ENCODE measurements at regions not wholly inside any gene's neighbourhood (a gene's known extent, or its start where the extent isn't known, plus 50 kb on each side); places are given as distances from the start of the nearest gene placed in this dataset.

GRCh38 chr15:94930960-94931359, 699.6 kb downstream of the MCTP2 start:
- DNase-seq: no peak
- H3K27me3 ChIP-seq (ENCODE audit: control insufficient read depth, insufficient read depth, low read length): no peaks in the 10 kb centered on the region
- H3K4me3 ChIP-seq (ENCODE audit: insufficient read depth, low read depth, low read length): no peak overlapping the region
- H3K36me3 ChIP-seq (replicated peaks; ENCODE audit: control insufficient read depth, insufficient read depth, low read length): no peaks in the 10 kb centered on the region

- H3K4me3 ChIP-seq (ENCODE audit: insufficient read depth, low read depth, low read length): no peak overlapping the region
- H3K27me3 ChIP-seq (ENCODE audit: control insufficient read depth, insufficient read depth, low read length): no peaks in the 10 kb centered on the region
- H3K36me3 ChIP-seq (replicated peaks; ENCODE audit: control insufficient read depth, insufficient read depth, low read length): no peaks in the 10 kb centered on the region
- DNase-seq: no peak
These were observed 703.1 kb downstream of the MCTP2 start for GRCh38 chr15:94934440-94934839.

GRCh38 chr15:94937242-94937641, 705.9 kb downstream of the MCTP2 start:
- H3K27me3 ChIP-seq (ENCODE audit: control insufficient read depth, insufficient read depth, low read length): no peaks in the 10 kb centered on the region
- no peaks in the 10 kb centered on the region for H3K36me3 ChIP-seq (replicated peaks; ENCODE audit: control insufficient read depth, insufficient read depth, low read length)
- no peak overlapping the region for H3K4me3 ChIP-seq (ENCODE audit: insufficient read depth, low read depth, low read length)
- DNase-seq: no peak

GRCh38 chr15:94943888-94944287, 712.5 kb downstream of the MCTP2 start:
- Histone ChIP-seq H3K36me3 (replicated peaks; ENCODE audit: control insufficient read depth, insufficient read depth, low read length) (no peaks in the 10 kb centered on the region), H3K4me3 (ENCODE audit: insufficient read depth, low read depth, low read length) (no peak overlapping the region), H3K27me3 (ENCODE audit: control insufficient read depth, insufficient read depth, low read length) (no peaks in the 10 kb centered on the region)
- DNase-seq: no peak

GRCh38 chr15:94951538-94951937, 720.2 kb downstream of the MCTP2 start:
- Histone ChIP-seq H3K36me3 (replicated peaks; ENCODE audit: control insufficient read depth, insufficient read depth, low read length) (no peaks in the 10 kb centered on the region), H3K27me3 (ENCODE audit: control insufficient read depth, insufficient read depth, low read length) (no peaks in the 10 kb centered on the region), H3K4me3 (ENCODE audit: insufficient read depth, low read depth, low read length) (no peak overlapping the region)
- DNase-seq: no peak

GRCh38 chr15:94963953-94964352, 732.6 kb downstream of the MCTP2 start:
- Histone ChIP-seq H3K4me3 (ENCODE audit: insufficient read depth, low read depth, low read length) (no peak overlapping the region), H3K27me3 (ENCODE audit: control insufficient read depth, insufficient read depth, low read length) (no peaks in the 10 kb centered on the region), H3K36me3 (replicated peaks; ENCODE audit: control insufficient read depth, insufficient read depth, low read length) (no peaks in the 10 kb centered on the region)
- no peak for DNase-seq

- Histone ChIP-seq H3K36me3 (replicated peaks; ENCODE audit: control insufficient read depth, insufficient read depth, low read length) (no peaks in the 10 kb centered on the region), H3K27me3 (ENCODE audit: control insufficient read depth, insufficient read depth, low read length) (no peaks in the 10 kb centered on the region), H3K4me3 (ENCODE audit: insufficient read depth, low read depth, low read length) (no peak overlapping the region)
- DNase-seq: no peak
These were observed 734.2 kb downstream of the MCTP2 start for GRCh38 chr15:94965593-94965992.

- Histone ChIP-seq H3K27me3 (ENCODE audit: control insufficient read depth, insufficient read depth, low read length) (no peaks in the 10 kb centered on the region), H3K36me3 (replicated peaks; ENCODE audit: control insufficient read depth, insufficient read depth, low read length) (no peaks in the 10 kb centered on the region), H3K4me3 (ENCODE audit: insufficient read depth, low read depth, low read length) (no peak overlapping the region)
- no peak for DNase-seq
These were observed 736.8 kb downstream of the MCTP2 start for GRCh38 chr15:94968133-94968532.

DNA sequence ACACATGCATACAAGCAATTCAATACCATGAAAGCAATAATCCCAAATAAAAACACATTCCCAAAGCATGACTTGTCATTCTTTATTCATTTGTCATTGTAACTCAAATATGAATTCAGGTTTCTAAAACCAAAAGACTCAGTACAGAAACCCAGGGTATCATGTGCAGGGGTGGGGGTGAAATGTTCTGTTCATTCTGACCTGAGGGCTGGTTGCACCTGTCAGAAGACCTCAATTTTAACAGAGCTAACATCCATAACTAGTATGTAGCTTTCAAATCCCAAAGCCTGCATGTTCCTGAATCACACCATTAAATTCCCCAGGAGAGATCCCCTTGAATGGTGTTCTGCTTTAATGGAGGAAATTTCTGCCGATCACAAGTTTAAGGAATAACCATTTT, 738.7 kb downstream of the MCTP2 start:
- no peak overlapping the region for H3K4me3 ChIP-seq (ENCODE audit: insufficient read depth, low read depth, low read length)
- H3K36me3 ChIP-seq (replicated peaks; ENCODE audit: control insufficient read depth, insufficient read depth, low read length): no peaks in the 10 kb centered on the region
- H3K27me3 ChIP-seq (ENCODE audit: control insufficient read depth, insufficient read depth, low read length): no peaks in the 10 kb centered on the region
- no peak for DNase-seq

GRCh38 chr15:94970802-94971201, 739.4 kb downstream of the MCTP2 start:
- Histone ChIP-seq H3K4me3 (ENCODE audit: insufficient read depth, low read depth, low read length) (no peak overlapping the region), H3K27me3 (ENCODE audit: control insufficient read depth, insufficient read depth, low read length) (no peaks in the 10 kb centered on the region), H3K36me3 (replicated peaks; ENCODE audit: control insufficient read depth, insufficient read depth, low read length) (no peaks in the 10 kb centered on the region)
- no peak for DNase-seq

DNA sequence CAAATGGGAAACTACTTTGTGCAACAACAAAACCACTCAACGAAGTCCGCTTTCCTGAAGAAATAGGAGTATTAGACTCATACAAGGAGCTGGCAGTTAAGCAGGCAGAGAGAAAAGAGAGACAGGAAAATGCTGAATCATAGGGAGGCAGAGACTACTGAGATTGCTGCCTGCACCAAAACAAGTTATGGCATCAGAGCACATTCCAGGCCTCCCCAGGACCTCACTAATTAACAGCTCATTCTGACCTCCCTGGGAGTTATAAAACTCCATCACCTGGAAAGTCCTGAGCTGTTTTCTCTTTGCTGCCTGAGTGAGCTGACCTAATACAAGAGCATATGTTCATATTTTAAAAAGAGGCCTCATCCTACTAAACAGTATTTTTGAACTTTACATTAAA, 741.0 kb downstream of the MCTP2 start:
- Histone ChIP-seq H3K27me3 (ENCODE audit: control insufficient read depth, insufficient read depth, low read length) (no peaks in the 10 kb centered on the region), H3K36me3 (replicated peaks; ENCODE audit: control insufficient read depth, insufficient read depth, low read length) (no peaks in the 10 kb centered on the region), H3K4me3 (ENCODE audit: insufficient read depth, low read depth, low read length) (no peak overlapping the region)
- DNase-seq: peak; percentile 2

DNA sequence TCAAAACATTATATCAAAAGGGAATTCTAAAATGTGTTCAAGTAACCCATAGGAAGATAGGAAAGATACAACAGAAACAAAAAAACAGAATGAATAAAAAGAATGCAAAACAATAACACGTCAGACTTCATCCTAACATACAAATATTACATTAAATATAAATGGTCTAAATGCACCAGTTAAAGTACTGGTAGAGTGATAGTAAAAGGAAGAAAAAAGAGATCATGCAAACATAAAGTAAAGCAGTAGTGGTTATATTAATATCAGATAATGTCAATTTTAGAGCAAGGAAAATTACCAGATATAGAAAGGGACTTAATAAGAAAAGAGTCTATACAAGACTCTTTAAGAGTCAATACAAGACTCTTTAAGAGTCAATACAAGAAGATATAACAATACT, 755.7 kb downstream of the MCTP2 start:
- Histone ChIP-seq H3K27me3 (ENCODE audit: control insufficient read depth, insufficient read depth, low read length) (no peaks in the 10 kb centered on the region), H3K36me3 (replicated peaks; ENCODE audit: control insufficient read depth, insufficient read depth, low read length) (no peaks in the 10 kb centered on the region), H3K4me3 (ENCODE audit: insufficient read depth, low read depth, low read length) (no peak overlapping the region)
- no peak for DNase-seq

DNA sequence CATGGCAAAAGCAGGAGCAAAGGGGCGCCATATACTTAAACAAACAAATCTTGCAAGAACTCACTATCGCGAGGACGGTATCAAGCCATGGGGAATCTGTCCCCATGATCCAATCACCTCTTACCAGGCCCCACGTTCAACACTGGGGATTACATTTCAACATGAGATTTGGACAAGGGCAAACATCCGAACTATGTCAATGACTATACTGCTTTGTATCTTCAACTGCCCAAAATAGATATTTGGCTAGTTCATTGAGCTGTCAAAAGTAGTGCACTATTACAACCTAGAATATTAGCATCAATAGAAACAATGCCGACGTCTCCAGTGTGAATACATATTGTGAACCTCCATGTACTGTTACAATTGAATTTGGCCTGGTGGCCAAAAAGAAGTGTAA, 760.4 kb downstream of the MCTP2 start:
- no peak for DNase-seq
- H3K36me3 ChIP-seq (replicated peaks; ENCODE audit: control insufficient read depth, insufficient read depth, low read length): no peaks in the 10 kb centered on the region
- no peaks in the 10 kb centered on the region for H3K27me3 ChIP-seq (ENCODE audit: control insufficient read depth, insufficient read depth, low read length)
- no peak overlapping the region for H3K4me3 ChIP-seq (ENCODE audit: insufficient read depth, low read depth, low read length)

DNA sequence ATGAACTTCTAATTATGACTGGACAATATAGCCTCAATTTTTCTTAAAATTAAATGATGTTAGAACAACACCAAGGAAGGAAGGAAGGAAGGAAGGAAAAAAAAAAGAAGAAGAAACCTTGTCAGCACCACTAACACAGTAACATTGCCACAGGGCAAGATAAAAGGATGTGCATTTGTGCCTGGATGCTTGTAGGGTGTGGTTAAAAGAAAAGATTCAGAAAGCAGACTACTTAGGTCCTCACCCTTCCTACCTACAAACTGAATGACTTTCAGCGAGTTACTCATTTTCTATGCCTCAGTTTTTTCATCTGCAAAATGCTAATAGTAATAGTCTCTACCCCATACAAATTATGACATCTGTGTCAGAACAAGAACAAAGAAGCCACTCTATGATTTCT, 778.3 kb downstream of the MCTP2 start:
- H3K27me3 ChIP-seq (ENCODE audit: control insufficient read depth, insufficient read depth, low read length): no peaks in the 10 kb centered on the region
- DNase-seq: no peak

GRCh38 chr15:95013381-95013780, 782.0 kb downstream of the MCTP2 start:
- Histone ChIP-seq H3K36me3 (replicated peaks; ENCODE audit: control insufficient read depth, insufficient read depth, low read length) (no peaks in the 10 kb centered on the region), H3K4me3 (ENCODE audit: insufficient read depth, low read depth, low read length) (no peak overlapping the region), H3K27me3 (ENCODE audit: control insufficient read depth, insufficient read depth, low read length) (no peaks in the 10 kb centered on the region)
- DNase-seq: no peak

More for the DNA sequence above, 778.3 kb downstream of the MCTP2 start:
- Histone ChIP-seq H3K36me3 (replicated peaks; ENCODE audit: control insufficient read depth, insufficient read depth, low read length) (no peaks in the 10 kb centered on the region), H3K4me3 (ENCODE audit: insufficient read depth, low read depth, low read length) (no peak overlapping the region)

GRCh38 chr15:95016511-95017229, 785.3 kb downstream of the MCTP2 start:
- Histone ChIP-seq H3K36me3 (replicated peaks; ENCODE audit: control insufficient read depth, insufficient read depth, low read length) (no peaks in the 10 kb centered on the region), H3K27me3 (ENCODE audit: control insufficient read depth, insufficient read depth, low read length) (no peaks in the 10 kb centered on the region), H3K4me3 (ENCODE audit: insufficient read depth, low read depth, low read length) (no peak overlapping the region)
- no peak for DNase-seq
